Prostate gland (tissue), 2 donors: ENCODE measurements at regions not wholly inside any gene's neighbourhood (a gene's known extent, or its start where the extent isn't known, plus 50 kb on each side); places are given as distances from the start of the nearest gene placed in this dataset.

ENCODE experiments used
- POLR2A ChIP-seq: fragments of 450-650 bp; IDR thresholded peaks from one replicate; pipeline ENCODE4 v1.6.1; 2016; ENCODE audit warnings: antibody characterized with exemption, mild to moderate bottlenecking
- TF ChIP-seq, protein P1 (sequence below), 4 experiments: fragments of 200-600 bp in 2 of 4; fragments of 450-650 bp in 2 of 4; sonication (generic) in 2 of 4; IDR thresholded peaks; 1 replicate in 3 of 4; 2 replicates in 1 of 4; pipeline ENCODE4 v1.5.1; 2016 to 2019; ENCODE audit warnings: antibody characterized with exemption in 4 of 4, mild to moderate bottlenecking in 2 of 4, moderate library complexity in 2 of 4

- TF ChIP-seq POLR2A, result no peak
- TF ChIP-seq, protein P1, sequence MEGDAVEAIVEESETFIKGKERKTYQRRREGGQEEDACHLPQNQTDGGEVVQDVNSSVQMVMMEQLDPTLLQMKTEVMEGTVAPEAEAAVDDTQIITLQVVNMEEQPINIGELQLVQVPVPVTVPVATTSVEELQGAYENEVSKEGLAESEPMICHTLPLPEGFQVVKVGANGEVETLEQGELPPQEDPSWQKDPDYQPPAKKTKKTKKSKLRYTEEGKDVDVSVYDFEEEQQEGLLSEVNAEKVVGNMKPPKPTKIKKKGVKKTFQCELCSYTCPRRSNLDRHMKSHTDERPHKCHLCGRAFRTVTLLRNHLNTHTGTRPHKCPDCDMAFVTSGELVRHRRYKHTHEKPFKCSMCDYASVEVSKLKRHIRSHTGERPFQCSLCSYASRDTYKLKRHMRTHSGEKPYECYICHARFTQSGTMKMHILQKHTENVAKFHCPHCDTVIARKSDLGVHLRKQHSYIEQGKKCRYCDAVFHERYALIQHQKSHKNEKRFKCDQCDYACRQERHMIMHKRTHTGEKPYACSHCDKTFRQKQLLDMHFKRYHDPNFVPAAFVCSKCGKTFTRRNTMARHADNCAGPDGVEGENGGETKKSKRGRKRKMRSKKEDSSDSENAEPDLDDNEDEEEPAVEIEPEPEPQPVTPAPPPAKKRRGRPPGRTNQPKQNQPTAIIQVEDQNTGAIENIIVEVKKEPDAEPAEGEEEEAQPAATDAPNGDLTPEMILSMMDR (IDR thresholded peaks at IDR 0.05), result no peak
Measured at GRCh38 chr1:188424176-188424575, 1595.4 kb downstream of the PLA2G4A start.
